WTC11 (cell line): ENCODE measurements at regions not wholly inside any gene's neighbourhood (a gene's known extent, or its start where the extent isn't known, plus 50 kb on each side); places are given as distances from the start of the nearest gene placed in this dataset.

Experiments used
- CBFB ChIP-seq: sonication (generic); formaldehyde crosslinking; IDR thresholded peaks from 2 replicates; pipeline ENCODE4 v1.8.1; 2022; ENCODE audit warnings: mild to moderate bottlenecking, low read depth, missing genetic modification reagents
- CTCF ChIP-seq: fragments of 200-600 bp; IDR thresholded peaks from 2 replicates; pipeline ENCODE4 v1.8.0; 2022; ENCODE audit warnings: antibody characterized with exemption
- ESRRA ChIP-seq: sonication (generic); formaldehyde crosslinking; IDR thresholded peaks from 2 replicates; pipeline ENCODE4 v1.8.1; 2022; ENCODE audit warnings: mild to moderate bottlenecking, missing genetic modification reagents, borderline replicate concordance
- MAX ChIP-seq: sonication (generic); formaldehyde crosslinking; IDR thresholded peaks from 2 replicates; pipeline ENCODE4 v1.8.0; 2022; ENCODE audit warnings: mild to moderate bottlenecking, missing genetic modification reagents
- NR3C1 ChIP-seq: sonication (generic); formaldehyde crosslinking; conservative IDR thresholded peaks from 2 replicates; pipeline ENCODE4 v1.8.1; 2023; ENCODE audit warnings: low read depth, mild to moderate bottlenecking, missing genetic modification reagents
- SMAD3 ChIP-seq: sonication (generic); formaldehyde crosslinking; IDR thresholded peaks from 2 replicates; pipeline ENCODE4 v1.8.0; 2022; ENCODE audit warnings: missing genetic modification reagents, mild to moderate bottlenecking, borderline replicate concordance
- TEAD4 ChIP-seq: sonication (generic); formaldehyde crosslinking; IDR thresholded peaks from 2 replicates; pipeline ENCODE4 v1.8.0; 2022; ENCODE audit warnings: mild to moderate bottlenecking, missing genetic modification reagents
- USF1 ChIP-seq: sonication (generic); formaldehyde crosslinking; IDR thresholded peaks from 2 replicates; pipeline ENCODE4 v1.8.0; 2022; ENCODE audit warnings: mild to moderate bottlenecking, missing genetic modification reagents
- ZNF263 ChIP-seq: sonication (generic); formaldehyde crosslinking; IDR thresholded peaks from 2 replicates; pipeline ENCODE4 v1.8.1; 2022; ENCODE audit warnings: low read depth, mild to moderate bottlenecking, moderate library complexity, missing genetic modification reagents

GRCh38 chr3:103600844-103601243 lies 1166.0 kb downstream of the ZPLD1 start:
- TF ChIP-seq CTCF (no peak), MAX (CRISPR knock-in tag) (no peak), USF1 (CRISPR knock-in tag) (no peak), CBFB (CRISPR knock-in tag) (no peak), ESRRA (no peak), NR3C1 (no peak), TEAD4 (CRISPR knock-in tag) (no peak), ZNF263 (CRISPR knock-in tag) (no peak), SMAD3 (no peak)
